ENCODE measurements at regions not wholly inside any gene's neighbourhood (a gene's known extent, or its start where the extent isn't known, plus 50 kb on each side); places are given as distances from the start of the nearest gene placed in this dataset.

DNA sequence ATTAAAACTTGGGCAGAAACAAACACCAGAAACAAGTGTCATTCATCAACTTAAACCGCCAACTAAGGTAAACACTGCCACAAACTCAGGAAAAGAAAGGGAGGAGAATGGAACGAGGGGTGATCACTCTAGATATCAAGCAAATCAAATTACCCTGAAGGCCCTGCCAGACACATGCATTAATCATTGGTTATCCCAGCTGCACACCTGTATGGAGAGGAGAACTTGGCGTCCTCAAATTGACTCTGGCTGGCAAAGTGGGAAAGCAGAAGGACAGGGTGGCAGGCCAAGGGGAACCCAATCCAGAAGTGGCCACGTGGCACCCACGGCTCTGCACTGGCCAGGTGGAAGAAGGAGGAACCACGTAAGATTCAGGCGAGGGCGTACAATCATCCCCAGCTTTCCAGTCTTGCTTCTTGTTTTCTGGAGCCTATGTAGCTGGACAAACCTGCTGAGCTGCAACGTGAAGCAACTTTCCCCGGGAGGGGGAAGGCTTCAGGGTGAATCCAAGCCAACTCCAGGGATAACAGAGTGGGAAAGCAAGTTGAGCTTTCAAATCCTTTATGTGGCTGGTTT is 156.2 kb upstream of the JARID2 start:
- Histone ChIP-seq H3K36me3 (ENCODE audit: control insufficient read depth in 2 of 2, insufficient read depth in 2 of 2, low read length in 1 of 2) (no peaks in the 10 kb centered on the region), H3K79me2 (ENCODE audit: control insufficient read depth, insufficient read depth, low read length) (no peaks in the 10 kb centered on the region), H3K9ac (ENCODE audit: control insufficient read depth, insufficient read depth, low read length) (no peak overlapping the region), H3K4me3 (no peak overlapping the region), H3K27me3 (replicated peaks in 1 of 2; ENCODE audit: control insufficient read depth in 2 of 2, insufficient read depth in 2 of 2, low read length in 1 of 2) (no peaks in the 10 kb centered on the region), H2AFZ (ENCODE audit: control insufficient read depth, low read depth, low read length) (no peak overlapping the region), H3K4me1 (ENCODE audit: control insufficient read depth, insufficient read depth, low read length) (no peaks in the 10 kb centered on the region), H4K20me1 (ENCODE audit: control insufficient read depth, insufficient read depth) (no peaks in the 10 kb centered on the region), H3K4me2 (ENCODE audit: control insufficient read depth, insufficient read depth) (no peak overlapping the region), H3K9me3 (replicated peaks; ENCODE audit: control insufficient read depth, insufficient read depth, low read length) (no peaks in the 10 kb centered on the region), H3K27ac (ENCODE audit: control insufficient read depth, insufficient read depth) (no peak overlapping the region)
- no peak for DNase-seq (ENCODE audit: low read depth, low spot score)
- BruUV-seq (replicated peaks) = no TSS peak
- CTCF ChIA-PET = interaction anchor here (0.5 kb wide), 1 partner anchor 378 kb away, joined by 3 read pairs; no protein-coding TSS in a partner anchor
- RAD21 ChIA-PET (ENCODE audit: unreplicated experiment) = interaction anchor here (1.1 kb wide), 1 partner anchor 533 kb away, joined by 3 read pairs; no protein-coding TSS in a partner anchor
- SMC1A ChIA-PET (ENCODE audit: uncharacterized antibody, unreplicated experiment) = interaction anchor here (0.5 to 1.2 kb wide), 2 partner anchors 81 to 209 kb away, joined by 3 read pairs; no protein-coding TSS in a partner anchor
- TF ChIP-seq POU2F2 (IDR thresholded peaks at IDR 0.05; ENCODE audit: borderline replicate concordance, low read depth, low read length) (no peak), CBX5 (IDR thresholded peaks at IDR 0.05; ENCODE audit: low read depth) (no peak), NFIC (IDR thresholded peaks at IDR 0.05; ENCODE audit: low read depth, low read length) (no peak), HDAC6 (IDR thresholded peaks at IDR 0.05; ENCODE audit: unreplicated experiment) (no peak), SMAD5 (IDR thresholded peaks at IDR 0.05; ENCODE audit: low read depth) (no peak), CHD2 (IDR thresholded peaks at IDR 0.05; ENCODE audit: borderline replicate concordance, low read depth, low read length) (no peak), RUNX3 (IDR thresholded peaks at IDR 0.05; ENCODE audit: low read length) (no peak), EED (IDR thresholded peaks at IDR 0.05; ENCODE audit: low read depth) (no peak), MTA2 (IDR thresholded peaks at IDR 0.05; ENCODE audit: low read depth) (no peak), EGR1 (IDR thresholded peaks at IDR 0.05; ENCODE audit: borderline replicate concordance in 1 of 2, low read depth in 2 of 2, low read length in 2 of 2) (no peak), ESRRA (IDR thresholded peaks at IDR 0.05; ENCODE audit: low read length) (no peak), KDM1A (IDR thresholded peaks at IDR 0.05; ENCODE audit: borderline replicate concordance) (no peak), TBL1XR1 (IDR thresholded peaks at IDR 0.05; ENCODE audit: low read depth, low read length) (no peak), EP300 (IDR thresholded peaks at IDR 0.05; ENCODE audit: borderline replicate concordance in 1 of 2, control insufficient read depth in 1 of 2, low read depth in 2 of 2, low read length in 2 of 2) (no peak), TCF3 (IDR thresholded peaks at IDR 0.05; ENCODE audit: borderline replicate concordance, insufficient read depth, low read depth, low read length) (no peak), SIX5 (IDR thresholded peaks at IDR 0.05; ENCODE audit: low read depth, low read length, severe bottlenecking) (no peak), FOS (IDR thresholded peaks at IDR 0.05; ENCODE audit: borderline replicate concordance, extremely low read depth, insufficient read length) (no peak), RB1 (IDR thresholded peaks at IDR 0.05; ENCODE audit: borderline replicate concordance) (no peak), CEBPB (IDR thresholded peaks at IDR 0.05; ENCODE audit: borderline replicate concordance in 1 of 2, low read depth in 2 of 2, low read length in 2 of 2) (no peak)
- TF ChIP-seq, protein P1, sequence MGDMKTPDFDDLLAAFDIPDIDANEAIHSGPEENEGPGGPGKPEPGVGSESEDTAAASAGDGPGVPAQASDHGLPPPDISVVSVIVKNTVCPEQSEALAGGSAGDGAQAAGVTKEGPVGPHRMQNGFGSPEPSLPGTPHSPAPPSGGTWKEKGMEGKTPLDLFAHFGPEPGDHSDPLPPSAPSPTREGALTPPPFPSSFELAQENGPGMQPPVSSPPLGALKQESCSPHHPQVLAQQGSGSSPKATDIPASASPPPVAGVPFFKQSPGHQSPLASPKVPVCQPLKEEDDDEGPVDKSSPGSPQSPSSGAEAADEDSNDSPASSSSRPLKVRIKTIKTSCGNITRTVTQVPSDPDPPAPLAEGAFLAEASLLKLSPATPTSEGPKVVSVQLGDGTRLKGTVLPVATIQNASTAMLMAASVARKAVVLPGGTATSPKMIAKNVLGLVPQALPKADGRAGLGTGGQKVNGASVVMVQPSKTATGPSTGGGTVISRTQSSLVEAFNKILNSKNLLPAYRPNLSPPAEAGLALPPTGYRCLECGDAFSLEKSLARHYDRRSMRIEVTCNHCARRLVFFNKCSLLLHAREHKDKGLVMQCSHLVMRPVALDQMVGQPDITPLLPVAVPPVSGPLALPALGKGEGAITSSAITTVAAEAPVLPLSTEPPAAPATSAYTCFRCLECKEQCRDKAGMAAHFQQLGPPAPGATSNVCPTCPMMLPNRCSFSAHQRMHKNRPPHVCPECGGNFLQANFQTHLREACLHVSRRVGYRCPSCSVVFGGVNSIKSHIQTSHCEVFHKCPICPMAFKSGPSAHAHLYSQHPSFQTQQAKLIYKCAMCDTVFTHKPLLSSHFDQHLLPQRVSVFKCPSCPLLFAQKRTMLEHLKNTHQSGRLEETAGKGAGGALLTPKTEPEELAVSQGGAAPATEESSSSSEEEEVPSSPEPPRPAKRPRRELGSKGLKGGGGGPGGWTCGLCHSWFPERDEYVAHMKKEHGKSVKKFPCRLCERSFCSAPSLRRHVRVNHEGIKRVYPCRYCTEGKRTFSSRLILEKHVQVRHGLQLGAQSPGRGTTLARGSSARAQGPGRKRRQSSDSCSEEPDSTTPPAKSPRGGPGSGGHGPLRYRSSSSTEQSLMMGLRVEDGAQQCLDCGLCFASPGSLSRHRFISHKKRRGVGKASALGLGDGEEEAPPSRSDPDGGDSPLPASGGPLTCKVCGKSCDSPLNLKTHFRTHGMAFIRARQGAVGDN (IDR thresholded peaks at IDR 0.05) = no peak
- in situ Hi-C loops (cut with MboI) = no loop called here
- POLR2A ChIA-PET = no interaction called here
- no peak for FAIRE-seq
- ATAC-seq = no peak
- intact Hi-C loops (cut with micrococcal nuclease; ENCODE audit: unreplicated experiment) = no loop called here
- 45% methylated on average over 10 of the region's 10 CpGs for WGBS (ENCODE audit: insufficient coverage, insufficient replicate concordance, low lambda C conversion rate, missing lambda C conversion rate)

Measured in GM12878 (cell line).